Liver (tissue), 8 donors: ENCODE measurements at regions not wholly inside any gene's neighbourhood (a gene's known extent, or its start where the extent isn't known, plus 50 kb on each side); places are given as distances from the start of the nearest gene placed in this dataset.

ENCODE experiments used
- DNase-seq: peaks from one replicate; pipeline ENCODE4 v3.0.0-alpha.2; 2017; ENCODE audit warnings: low spot score
- H3K27ac ChIP-seq, 2 donors: one replicate each; pipeline ENCODE4 v1.7.0; 2013; ENCODE audit warnings: inconsistent platforms in 2 of 2, low read length in 2 of 2, control low read depth in 1 of 2, low read depth in 1 of 2, mild to moderate bottlenecking in 1 of 2
- H3K27me3 ChIP-seq, 4 donors: one replicate each; pipeline versions ENCODE4 v1.6.1 to v1.7.0; 2013; ENCODE audit warnings: low read length in 3 of 4, inconsistent platforms in 1 of 4, mild to moderate bottlenecking in 1 of 4, moderate library complexity in 1 of 4; ENCODE audit not compliant: control insufficient read depth in 4 of 4, insufficient read depth in 4 of 4
- H3K36me3 ChIP-seq, 4 donors: one replicate each; pipeline versions ENCODE4 v1.6.1 to v1.7.0; 2013; ENCODE audit warnings: low read length in 3 of 4, mild to moderate bottlenecking in 3 of 4, low read depth in 1 of 4, moderate library complexity in 1 of 4; ENCODE audit not compliant: control insufficient read depth in 4 of 4, insufficient read depth in 3 of 4
- H3K4me1 ChIP-seq, 4 donors: one replicate each; pipeline versions ENCODE4 v1.6.1 to v1.7.0; 2013; ENCODE audit warnings: low read length in 3 of 4, mild to moderate bottlenecking in 3 of 4, moderate library complexity in 1 of 4; ENCODE audit not compliant: control insufficient read depth in 4 of 4, insufficient read depth in 4 of 4
- H3K4me3 ChIP-seq, 3 donors: one replicate each; pipeline versions ENCODE4 v1.6.1 to v1.7.0; 2013; ENCODE audit warnings: low read length in 3 of 3, control low read depth in 1 of 3, low read depth in 1 of 3, mild to moderate bottlenecking in 1 of 3
- H3K9ac ChIP-seq, 2 donors: one replicate each; pipeline ENCODE4 v1.7.0; 2013; ENCODE audit warnings: low read length in 2 of 2, mild to moderate bottlenecking in 2 of 2, moderate library complexity in 2 of 2, control low read depth in 1 of 2, low read depth in 1 of 2
- H3K9me3 ChIP-seq, 4 donors: one replicate each; pipeline versions ENCODE4 v1.6.1 to v1.7.0; 2013; ENCODE audit warnings: low read length in 3 of 4; ENCODE audit not compliant: control insufficient read depth in 4 of 4
- CTCF ChIP-seq: fragments of 150-350 bp; IDR thresholded peaks from 2 replicates; pipeline ENCODE4 v1.5.1; 2017; ENCODE audit warnings: improper control_type of control experiment, low read depth, low read length; ENCODE audit not compliant: missing input control
- EGR1 ChIP-seq, 2 donors: IDR thresholded peaks; 2 replicates each; pipeline ENCODE4 v1.6.1; 2016 to 2018; ENCODE audit warnings: antibody characterized with exemption in 2 of 2, low read depth in 2 of 2
- FOXA2 ChIP-seq: IDR thresholded peaks from 2 replicates; pipeline ENCODE4 v1.6.1; 2016; ENCODE audit warnings: antibody characterized with exemption
- HNF4A ChIP-seq, 2 donors: conservative IDR thresholded peaks; 2 replicates each; pipeline ENCODE4 v1.6.1; 2016; ENCODE audit warnings: antibody characterized with exemption in 2 of 2, mild to moderate bottlenecking in 2 of 2
- HNF4G ChIP-seq: IDR thresholded peaks from 2 replicates; pipeline ENCODE4 v1.6.1; 2016; ENCODE audit warnings: antibody characterized with exemption
- JUND ChIP-seq, 2 donors: IDR thresholded peaks; 2 replicates each; pipeline ENCODE4 v1.6.1; 2016; ENCODE audit warnings: antibody characterized with exemption in 2 of 2
- MAX ChIP-seq: IDR thresholded peaks from 2 replicates; pipeline ENCODE4 v1.6.1; 2016; ENCODE audit warnings: antibody characterized with exemption
- NR2F2 ChIP-seq: IDR thresholded peaks from 2 replicates; pipeline ENCODE4 v1.6.1; 2016; ENCODE audit warnings: antibody characterized with exemption
- RAD21 ChIP-seq, 2 donors: IDR thresholded peaks; 2 replicates each; pipeline ENCODE4 v1.6.1; 2016; ENCODE audit warnings: antibody characterized with exemption in 2 of 2, mild to moderate bottlenecking in 2 of 2
- REST ChIP-seq: IDR thresholded peaks from 2 replicates; pipeline ENCODE4 v1.6.1; 2016; ENCODE audit warnings: antibody characterized with exemption, mild to moderate bottlenecking
- RXRA ChIP-seq, 2 donors: IDR thresholded peaks; 2 replicates each; pipeline ENCODE4 v1.6.1; 2017 to 2018; ENCODE audit warnings: antibody characterized with exemption in 2 of 2, mild to moderate bottlenecking in 1 of 2
- SP1 ChIP-seq: IDR thresholded peaks from 2 replicates; pipeline ENCODE4 v1.6.1; 2018; ENCODE audit warnings: antibody characterized with exemption, mild to moderate bottlenecking
- TAF1 ChIP-seq: conservative IDR thresholded peaks from 2 replicates; pipeline ENCODE4 v1.6.1; 2016; ENCODE audit warnings: antibody characterized with exemption, mild to moderate bottlenecking
- ZBTB33 ChIP-seq: IDR thresholded peaks from 2 replicates; pipeline ENCODE4 v1.6.1; 2016; ENCODE audit warnings: antibody characterized with exemption
- WGBS: extraction: QIAGEN DNeasy Blood & Tissue Kit; methylation state at CpG from one replicate; pipeline ENCODE4 v1.1.7; 2013; 5-methylcytosine and 5-hydroxymethylcytosine counted together
- donor health status: healthy.
- donor health status: healthy.
- donor health status: healthy.
- donor health status: healthy.
- donor health status: healthy.

GRCh38 chr1:9426291-9426711, 113.0 kb upstream of the SLC25A33 start:
- Histone ChIP-seq H3K9ac (no peak overlapping the region), H3K4me3 (no peak overlapping the region), H3K4me1 (peaks cover 2 to 12% (median 4%) of the 10 kb centered on the region in 4 donors), H3K27me3 (no peaks in the 10 kb centered on the region), H3K27ac (no peak overlapping the region), H3K9me3 (no peaks in the 10 kb centered on the region), H3K36me3 (no peaks in the 10 kb centered on the region)
- DNase-seq: no peak
- TF ChIP-seq ZBTB33 (no peak), RXRA (IDR thresholded peaks at IDR 0.05) (no peak), TAF1 (no peak), RAD21 (IDR thresholded peaks at IDR 0.05) (no peak), MAX (no peak), NR2F2 (no peak), JUND (IDR thresholded peaks at IDR 0.05) (no peak), FOXA2 (no peak), REST (no peak)
- 74% methylated on average over 13 of the region's 13 CpGs for WGBS

- Histone ChIP-seq H3K27me3 (no peaks in the 10 kb centered on the region), H3K27ac (no peak overlapping the region), H3K4me1 (peaks cover 2 to 12% (median 4%) of the 10 kb centered on the region in 4 donors), H3K4me3 (no peak overlapping the region), H3K9me3 (no peaks in the 10 kb centered on the region), H3K36me3 (no peaks in the 10 kb centered on the region), H3K9ac (no peak overlapping the region)
- TF ChIP-seq MAX: no peak
- DNase-seq: no peak
- WGBS: 88% methylated on average over 2 of the region's 2 CpGs
These were observed 111.9 kb upstream of the SLC25A33 start for GRCh38 chr1:9427388-9427787.

GRCh38 chr1:9428601-9429341, 110.5 kb upstream of the SLC25A33 start:
- WGBS: 4% methylated on average over 48 of the region's 48 CpGs
- H3K27ac ChIP-seq: peak overlapping the region; percentile 80 to 85
- TF ChIP-seq HNF4G (no peak), NR2F2 (no peak), FOXA2 (no peak), EGR1 (IDR thresholded peaks at IDR 0.05; ENCODE audit: low read depth in 2 of 2) (no peak), RXRA (IDR thresholded peaks at IDR 0.05) (peak; percentile 83), CTCF (peak; percentile 24), RAD21 (IDR thresholded peaks at IDR 0.05) (peak; percentile 72 to 73), HNF4A (conservative IDR thresholded peaks at IDR 0.05) (no peak), SP1 (peak; percentile 92), MAX (peak; percentile 70), REST (peak; percentile 30)

More at GRCh38 chr1:9428601-9429341, 110.5 kb upstream of the SLC25A33 start:
- H3K4me1 ChIP-seq: peaks cover 2 to 12% (median 4%) of the 10 kb centered on the region in 4 donors
- H3K36me3 ChIP-seq: no peaks in the 10 kb centered on the region
- no peaks in the 10 kb centered on the region for H3K27me3 ChIP-seq
- H3K9ac ChIP-seq: peak overlapping the region; percentile 62 to 87
- peak; percentile 100 for DNase-seq
- H3K4me3 ChIP-seq: peak overlapping the region; percentile 51 to 77 (median 74)
- no peaks in the 10 kb centered on the region for H3K9me3 ChIP-seq
